Left forelimb (tissue), 1 donor: ENCODE measurements at regions not wholly inside any gene's neighbourhood (a gene's known extent, or its start where the extent isn't known, plus 50 kb on each side); places are given as distances from the start of the nearest gene placed in this dataset.
A peak's percentile ranks its signal among the peaks of the same experiment; 100 is the strongest.

Experiments used
- DNase-seq: peaks from one replicate; pipeline ENCODE4 v3.0.0-alpha.2; 2018; ENCODE audit warnings: low spot score

DNA sequence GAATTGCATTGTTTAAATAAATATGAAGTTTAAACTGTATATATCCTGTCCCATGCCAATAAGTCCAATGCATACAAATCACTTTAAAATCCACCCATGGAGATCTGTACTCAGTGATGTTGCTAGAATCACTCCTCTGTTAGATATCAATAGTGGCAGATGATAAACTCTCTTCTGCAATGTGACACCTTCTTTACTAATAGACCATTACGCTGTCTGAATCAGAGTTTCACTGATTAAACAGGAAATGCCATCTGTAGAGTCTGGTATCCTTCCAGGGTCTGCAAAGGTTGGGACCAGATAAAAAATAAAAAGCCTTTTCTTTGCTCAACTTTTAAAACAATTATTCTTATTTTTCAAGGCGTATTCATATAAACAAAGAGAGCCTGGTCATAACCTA, 134.5 kb downstream of the EDN3 start:
- DNase-seq = no peak

DNA sequence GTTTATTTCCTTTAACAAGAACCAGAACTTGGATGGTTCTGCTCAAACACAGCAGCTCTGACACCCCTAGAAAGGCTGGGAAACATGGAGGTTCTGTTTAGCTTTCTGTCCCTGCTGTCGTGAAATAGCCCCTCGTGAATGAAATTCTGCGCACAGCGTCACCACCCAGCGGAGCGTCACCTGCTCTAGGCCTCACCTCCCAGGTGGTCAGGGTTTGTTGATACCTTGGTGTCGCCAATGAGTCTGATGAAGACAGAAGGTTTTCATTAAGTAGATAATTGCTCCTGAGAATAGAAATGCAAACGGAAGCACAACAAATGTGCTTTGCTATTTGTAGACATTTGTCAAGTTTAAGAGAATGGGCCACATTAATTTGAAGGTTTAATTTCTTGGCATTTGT, 135.1 kb downstream of the EDN3 start:
- DNase-seq = no peak

DNA sequence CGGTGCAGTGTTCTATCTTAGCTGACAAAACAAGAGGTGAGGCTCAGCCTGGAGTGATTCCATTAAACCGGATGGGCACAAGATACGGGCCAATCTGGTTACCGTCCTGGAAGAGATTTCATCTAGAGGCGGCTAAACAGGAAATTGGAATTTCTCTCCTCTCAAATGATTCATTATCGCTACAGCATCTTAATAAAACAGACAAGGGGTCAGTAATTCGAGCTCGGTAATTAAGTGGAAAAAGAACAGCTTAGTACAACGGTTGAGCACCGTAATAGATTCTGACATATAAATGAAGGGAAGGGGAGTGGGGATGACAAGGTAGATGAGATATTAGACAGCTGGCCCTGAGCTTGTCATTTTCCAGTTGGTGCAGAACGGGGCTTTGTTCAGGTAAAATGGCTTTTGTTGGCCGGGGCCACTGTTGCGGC, 137.2 kb downstream of the EDN3 start:
- DNase-seq = no peak

DNA sequence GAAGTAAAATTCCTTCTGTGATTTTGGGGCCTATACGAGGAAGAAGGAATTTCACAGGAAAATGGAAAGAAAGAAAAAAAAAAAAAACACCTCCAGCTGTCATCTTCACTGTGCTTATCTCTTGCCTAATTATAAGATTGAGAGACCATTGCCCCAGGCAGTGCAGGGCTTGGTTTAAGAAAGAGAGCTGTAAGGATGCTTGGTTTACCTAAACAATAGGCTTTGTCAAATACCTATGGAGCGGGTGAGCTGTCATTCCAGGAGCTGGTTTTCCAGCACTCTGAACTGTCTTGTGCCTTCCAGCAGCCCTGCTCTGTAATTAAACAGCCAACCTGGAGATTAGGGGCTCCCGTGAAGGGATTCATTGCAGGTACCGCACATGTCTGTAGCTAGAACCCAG, 137.8 kb downstream of the EDN3 start:
- no peak for DNase-seq

DNA sequence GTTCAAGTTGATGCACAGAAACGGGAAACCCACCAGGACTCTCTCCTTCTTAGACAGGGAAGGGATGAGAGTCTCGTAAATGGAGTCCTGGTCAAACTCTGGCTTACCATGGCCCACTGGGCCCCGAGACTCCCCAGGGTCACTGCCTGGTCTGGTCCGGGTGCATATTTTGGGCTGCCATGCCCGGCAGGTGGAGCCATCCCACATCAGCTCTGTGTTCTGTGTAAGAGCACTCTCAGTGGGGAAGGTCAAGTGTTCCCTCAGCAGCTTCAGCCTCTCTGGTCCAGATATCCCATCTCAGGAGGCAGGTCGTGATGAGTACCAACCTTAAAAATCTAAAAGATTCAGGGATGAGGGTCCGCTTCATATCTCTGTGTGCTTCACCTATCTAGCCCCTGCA, 138.8 kb downstream of the EDN3 start:
- no peak for DNase-seq

DNA sequence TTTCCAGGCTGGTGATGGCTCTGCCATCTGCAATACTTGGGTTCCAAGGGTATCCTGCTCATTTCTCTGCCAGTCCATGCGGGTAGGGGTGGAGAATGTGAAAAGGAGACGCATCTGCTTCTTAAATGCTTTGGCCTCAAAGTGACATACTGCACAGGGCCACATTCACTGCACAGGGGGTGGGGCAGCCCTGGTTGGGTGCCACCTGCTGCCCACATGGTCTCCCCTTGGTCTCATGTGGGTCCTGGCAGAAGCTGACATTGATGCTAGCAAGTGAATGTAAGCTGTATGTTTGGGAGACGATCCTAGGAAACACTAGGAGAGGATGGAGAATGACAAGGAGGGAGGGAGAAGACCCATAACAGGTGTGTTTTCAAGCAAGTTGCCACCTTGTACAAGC, 140.9 kb downstream of the EDN3 start:
- DNase-seq = no peak

DNA sequence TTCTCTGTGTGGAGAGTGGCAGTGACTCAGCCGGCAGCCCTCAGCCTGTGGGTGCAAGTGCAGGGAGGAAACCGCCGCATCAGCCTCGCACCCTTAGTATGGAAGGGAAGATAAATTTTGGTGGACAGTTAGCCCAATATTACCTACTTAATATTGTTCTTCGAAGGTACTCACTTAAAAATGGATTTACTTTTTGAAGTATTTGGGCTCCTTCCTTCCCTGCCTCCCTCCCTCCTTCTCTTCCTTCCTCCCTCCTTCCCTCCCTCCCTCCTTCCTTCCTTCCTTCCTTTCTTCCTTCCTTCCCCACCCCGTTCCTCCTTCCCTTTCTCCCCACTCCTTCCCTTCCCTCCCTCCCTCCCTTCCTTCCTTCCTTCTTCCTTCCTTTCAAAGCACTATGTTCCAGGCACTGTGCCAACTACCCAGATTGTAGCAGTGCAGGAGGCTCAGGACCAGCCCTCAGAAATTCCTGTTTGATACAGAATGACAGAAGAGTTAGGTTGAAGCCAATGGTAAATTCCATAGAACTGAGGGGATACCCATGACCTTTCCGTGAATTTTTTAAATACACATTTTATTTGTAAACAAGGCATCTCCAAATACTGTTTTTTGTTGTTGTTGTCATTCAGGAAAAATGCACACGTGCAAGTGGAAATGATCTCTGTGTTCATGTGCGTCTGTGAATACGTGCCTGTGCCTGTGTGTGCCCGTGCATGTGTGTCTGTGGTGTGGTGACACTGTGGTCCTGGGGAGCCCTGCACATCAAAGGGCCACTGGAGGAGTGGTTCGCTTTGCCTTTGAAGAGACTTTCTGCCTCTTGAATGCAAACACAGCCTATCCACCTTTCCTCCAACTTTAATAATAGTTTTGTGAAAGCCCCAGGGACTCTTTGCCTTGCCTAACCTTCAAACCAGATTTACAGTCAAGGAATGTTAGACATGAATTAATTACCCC, 141.7 kb downstream of the EDN3 start:
- DNase-seq = no peak

DNA sequence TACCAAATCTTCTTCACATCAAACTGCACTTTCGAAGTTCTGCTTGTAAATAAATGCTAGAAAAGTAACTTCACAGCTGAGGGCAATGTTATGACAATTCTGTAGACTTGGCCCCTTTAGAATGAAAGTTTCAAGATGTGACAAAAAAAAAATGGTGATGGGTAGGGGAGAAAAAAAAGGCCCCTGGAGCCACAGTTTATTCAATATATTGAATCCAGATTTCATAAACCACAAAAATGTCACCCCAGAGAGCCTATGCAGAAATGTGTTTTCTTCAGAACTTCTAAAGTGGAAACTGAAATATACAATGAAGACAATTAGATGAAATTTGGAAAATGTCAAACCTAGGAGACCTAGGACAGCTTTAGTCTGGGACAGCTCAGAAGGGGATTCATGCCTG, 143.1 kb downstream of the EDN3 start:
- DNase-seq = no peak

DNA sequence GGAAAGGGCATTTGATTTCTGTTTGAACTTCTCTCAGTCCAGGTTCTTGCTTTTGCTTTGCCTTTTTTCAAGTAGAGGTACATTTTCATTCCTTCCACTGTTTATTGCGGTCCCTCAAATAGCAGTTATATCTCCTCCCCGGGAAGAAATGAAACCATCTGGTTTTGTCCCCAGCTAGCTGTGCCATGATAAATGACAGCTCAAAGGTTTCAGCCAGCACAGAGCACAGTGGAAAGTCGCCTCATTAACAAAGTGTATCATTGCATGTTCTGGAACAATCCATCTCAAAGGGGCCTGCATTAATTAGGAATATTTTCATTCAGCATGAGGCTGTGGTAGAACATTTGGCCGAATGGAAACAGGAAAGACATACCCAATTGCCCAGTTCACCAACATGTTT, 146.0 kb downstream of the EDN3 start:
- DNase-seq = no peak

DNA sequence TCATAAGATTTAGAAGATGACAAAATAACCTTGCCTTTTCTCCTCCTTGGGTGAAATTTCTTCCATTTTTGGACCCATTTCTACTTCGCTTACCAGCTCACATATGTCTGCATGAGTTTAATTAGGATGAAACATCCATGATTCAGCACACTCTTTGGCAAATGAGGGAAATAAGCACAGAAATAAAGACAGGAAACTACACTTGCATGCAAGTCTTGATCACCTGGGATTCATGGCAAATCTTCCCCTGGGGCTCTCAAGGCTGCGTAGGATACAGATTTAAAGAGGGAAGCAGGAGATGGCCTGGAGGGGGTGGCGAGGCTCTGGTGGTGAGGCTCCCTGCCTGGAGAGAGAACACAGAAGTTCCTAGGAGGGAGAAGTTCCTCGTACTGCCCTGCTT, 147.8 kb downstream of the EDN3 start:
- no peak for DNase-seq

DNA sequence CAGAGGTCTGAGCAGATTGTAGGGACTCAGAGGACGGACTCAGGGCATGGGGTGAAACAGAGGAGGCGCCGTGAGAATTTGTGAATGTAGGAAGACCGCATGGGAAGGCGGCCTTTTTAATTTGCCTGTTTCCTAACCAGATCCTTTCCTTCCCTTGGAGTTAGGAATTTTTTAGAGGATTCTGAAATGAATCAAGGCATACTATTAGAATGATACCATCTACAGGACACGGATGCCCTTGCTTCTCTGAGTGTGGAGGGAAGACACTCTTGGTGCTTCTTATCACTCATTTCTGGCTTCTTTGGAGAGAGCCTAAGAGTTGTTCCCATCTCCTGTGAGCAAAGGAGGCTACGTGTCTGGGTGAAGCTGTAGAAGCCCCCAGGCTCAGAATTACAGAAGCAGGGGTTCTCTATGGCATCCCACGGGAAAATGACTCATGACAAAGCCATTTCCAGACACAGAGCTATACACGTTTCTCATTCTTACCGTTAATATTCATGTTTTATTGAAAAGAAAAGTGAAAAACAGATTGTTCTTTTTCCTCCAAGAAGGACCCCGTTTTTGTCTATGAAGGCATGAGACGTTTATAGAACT, 148.5 kb downstream of the EDN3 start:
- no peak for DNase-seq

DNA sequence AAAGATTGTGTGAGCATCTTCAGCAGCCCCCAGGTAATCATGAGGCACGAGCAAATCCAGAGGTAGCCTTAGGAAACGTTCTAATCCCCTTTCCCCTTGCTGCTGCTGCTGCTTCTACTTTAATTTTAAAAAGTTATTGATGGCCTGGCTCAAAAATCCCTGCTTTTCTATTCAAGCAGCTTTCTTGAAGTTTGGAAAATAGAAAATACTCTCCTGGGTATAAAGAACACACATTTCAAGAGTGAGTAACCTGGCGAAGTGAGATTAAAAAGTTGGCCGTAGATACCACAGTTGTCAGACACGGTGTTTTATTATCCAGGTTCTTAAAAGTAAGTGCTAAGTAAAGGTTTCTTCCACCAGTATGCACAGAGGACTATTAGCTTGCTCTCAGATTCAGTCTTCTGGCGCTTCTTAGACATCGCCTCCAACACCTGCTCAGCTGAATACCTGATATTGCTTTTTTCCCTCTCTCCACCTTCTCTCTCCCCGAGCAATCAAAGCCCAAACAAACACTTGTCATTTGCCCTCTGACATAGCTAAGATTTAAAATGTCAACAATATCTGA, 150.7 kb downstream of the EDN3 start:
- no peak for DNase-seq

DNA sequence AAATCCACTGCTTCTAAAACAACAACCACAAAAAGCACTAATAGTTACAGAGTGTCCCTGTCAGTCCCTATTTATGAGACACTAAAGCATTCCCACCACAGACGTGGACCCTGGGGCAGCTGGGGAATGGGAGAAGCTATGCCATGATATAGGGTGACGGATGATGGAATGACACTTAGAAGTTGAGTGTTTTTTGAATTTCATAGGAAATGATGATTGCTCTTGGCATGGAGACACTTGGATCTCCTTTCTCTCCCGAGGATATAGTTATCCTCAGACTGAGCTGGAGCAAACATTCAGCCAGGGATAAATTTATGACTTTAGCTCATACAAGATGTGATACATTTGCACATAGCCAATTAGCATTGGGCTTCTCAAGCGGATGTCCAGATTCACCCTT, 151.2 kb downstream of the EDN3 start:
- no peak for DNase-seq

DNA sequence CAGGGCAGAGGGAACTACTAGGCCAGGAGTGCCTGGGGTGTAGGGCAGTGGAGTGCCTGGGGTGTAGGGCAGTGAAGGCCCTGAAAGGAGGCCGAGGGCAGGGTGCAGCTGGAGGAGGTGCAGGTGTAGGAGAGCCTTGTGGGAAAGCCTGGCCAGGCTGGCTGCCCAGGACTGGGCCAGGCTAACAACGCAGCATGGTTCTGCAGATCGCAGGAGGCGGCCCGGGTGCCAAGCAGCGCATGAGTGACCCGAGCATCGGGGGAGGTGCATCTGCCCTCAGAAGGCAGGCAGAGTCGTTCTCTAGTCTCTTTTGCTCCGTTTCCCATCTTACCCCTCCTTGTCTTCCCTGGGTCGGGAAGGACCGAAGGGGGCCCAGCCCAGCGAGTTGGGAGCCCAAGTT, 151.5 kb upstream of the PHACTR3 start:
- DNase-seq = no peak

DNA sequence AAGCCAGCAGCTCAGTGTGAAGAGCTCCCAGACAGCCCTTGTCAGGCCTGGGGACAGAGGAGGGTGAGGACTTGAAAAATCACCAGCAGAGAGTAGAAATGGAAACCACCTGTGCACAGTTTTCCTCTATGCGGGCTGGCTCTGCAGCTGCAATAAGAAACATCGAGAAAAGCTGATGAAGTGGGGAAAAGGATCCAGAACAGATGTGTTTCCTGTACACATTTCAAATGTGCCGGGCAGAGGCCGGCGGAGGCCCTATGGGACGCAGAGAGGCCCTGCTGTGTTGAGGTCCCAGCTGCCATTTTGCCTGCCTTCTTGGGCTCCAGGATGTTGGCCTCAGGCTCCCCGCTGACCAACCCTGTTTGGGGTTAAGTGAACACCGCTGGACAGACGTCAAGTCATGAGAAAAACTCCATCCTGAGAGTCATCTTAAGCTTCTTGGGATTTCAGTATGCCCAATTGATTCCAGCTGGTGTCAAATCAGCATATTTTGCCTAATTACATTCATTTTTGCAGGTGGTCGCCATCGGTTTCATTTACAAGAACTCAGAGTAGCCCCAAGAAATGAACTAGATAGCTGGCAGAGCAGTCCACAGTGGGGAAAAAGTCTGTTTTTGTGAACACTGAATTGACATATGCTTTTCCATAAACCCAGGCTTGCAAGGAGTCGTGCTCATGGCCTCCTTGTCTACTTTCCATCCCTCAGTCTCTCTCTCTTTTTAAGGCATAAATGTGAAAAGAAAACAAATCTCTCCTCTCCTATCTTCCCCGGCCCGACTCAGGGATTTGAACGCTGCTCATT, 150.4 kb upstream of the PHACTR3 start:
- peak; percentile 78 for DNase-seq

DNA sequence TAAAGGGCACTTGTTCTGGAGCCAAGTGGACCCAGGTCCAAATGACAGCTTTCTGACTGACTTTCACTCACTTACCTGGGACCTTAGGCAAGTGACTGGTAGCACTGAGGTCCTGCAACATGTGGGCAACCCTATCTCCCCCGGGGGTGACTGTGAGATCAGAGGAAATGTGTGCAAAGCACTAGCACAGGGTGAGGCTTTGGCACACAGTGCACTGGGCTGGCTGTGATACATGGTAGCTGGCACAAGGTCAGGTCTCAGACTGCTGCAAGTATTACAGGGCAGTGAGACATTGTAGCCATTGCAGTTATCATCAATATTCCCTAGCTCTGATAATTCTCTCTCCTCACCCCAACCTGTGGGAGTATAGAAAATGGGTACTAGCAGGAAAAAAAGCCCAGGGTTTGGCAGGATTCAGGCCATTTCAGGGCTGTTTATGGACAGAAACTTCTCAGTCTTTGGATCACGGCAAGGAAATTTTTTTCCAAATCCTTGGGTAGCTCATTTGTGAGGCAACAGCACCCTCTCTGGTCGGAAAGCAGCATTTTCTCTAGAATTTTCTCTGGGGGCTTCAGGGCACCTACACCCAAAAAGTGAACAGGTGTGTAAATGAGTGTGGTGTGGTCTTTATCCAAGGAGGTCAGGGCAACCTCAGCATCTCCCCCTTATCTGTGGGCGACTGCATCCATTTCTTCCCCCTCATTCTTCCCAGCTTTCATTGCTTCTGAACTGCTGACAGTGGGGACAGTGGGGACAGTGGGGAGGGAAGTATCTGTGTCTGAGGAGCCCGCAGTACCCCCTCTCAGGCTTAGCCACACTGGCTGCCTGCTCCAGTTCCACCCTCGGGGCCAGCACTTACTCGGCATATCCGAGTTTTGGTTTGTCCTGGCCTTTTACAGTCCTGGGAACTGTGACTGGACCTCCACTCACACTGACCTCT, 148.7 kb upstream of the PHACTR3 start:
- DNase-seq = no peak

DNA sequence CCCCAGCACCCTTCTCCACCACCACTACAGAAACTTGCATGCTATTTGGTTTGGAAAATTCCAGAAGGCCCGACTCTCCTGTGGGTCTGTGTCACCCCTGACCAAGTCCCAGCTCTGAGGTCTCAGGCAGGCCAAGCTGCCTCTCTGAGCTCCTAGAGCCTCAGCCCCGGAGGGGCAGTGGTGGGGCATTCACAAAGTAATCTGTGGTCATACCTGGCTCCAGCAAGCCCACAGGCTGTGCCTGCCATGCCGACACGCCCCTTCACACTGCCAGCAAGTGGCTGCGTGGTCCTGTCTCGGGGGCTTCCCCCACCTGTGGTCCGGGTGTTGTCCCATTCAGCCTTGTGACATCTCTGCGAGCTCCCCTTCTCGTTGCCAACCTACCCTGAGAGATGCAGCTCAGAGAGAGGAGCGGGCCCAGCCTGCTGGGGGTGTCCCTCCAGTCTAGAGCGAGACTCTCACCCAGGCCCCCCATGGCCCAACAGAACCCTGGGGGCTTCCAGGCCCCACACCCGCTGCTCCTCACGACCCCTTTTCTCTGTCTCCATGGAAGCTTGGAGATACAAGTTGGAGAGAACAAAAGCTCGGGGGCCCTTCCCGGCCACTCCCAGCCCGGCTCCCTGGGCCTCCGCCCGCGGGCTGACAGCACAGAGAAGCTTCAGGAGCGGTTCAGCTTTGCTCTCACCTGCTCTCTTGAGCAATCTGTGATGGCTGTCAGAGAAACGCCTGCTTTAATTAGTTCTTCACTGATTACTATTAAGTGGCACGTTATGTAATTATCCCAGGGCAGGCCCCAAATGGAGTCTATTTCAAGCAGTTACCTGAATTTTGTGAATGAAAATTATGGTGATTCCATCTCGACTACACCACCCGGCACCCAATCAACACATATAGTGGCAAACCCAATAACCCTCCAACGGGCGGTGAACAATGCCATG, 147.7 kb upstream of the PHACTR3 start:
- no peak for DNase-seq

DNA sequence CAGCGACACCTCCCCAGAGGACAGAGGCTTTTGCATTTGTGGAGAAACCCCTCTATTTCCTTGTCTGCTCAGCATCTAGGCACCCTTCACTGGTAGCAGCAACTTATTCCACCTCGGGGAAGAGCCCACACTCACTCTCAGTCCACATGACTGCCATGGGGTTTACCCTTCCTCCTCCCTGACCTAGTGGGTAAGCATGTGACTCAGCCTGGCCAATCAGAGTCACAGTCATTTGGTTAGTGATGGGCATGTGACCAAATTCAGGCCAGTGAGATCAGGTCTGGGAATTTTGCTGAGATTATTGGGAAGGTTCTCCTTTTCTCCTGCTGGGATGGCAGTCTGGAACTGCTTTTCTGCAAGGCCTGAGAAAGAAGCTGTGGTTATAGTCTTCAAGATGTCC, 145.7 kb upstream of the PHACTR3 start:
- DNase-seq = no peak

DNA sequence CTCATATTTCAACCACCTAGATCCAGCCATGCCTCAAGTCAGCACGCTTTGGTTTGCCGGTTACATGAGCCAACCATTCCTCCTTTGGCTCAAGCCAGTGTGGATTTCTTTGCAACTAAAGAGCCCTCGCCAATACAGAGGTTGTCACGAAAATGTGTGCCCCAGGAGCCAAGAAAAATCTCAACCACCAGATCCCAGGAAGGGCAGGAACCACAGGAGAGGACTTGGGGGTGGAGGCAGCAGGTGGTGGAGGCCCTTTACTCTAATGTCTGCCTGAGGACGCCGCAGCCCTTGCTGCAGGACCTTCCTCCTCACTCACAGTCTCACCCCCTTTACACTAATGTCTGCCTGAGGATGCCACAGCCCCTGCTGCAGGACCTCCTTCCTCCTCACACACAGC, 144.8 kb upstream of the PHACTR3 start:
- DNase-seq = no peak

DNA sequence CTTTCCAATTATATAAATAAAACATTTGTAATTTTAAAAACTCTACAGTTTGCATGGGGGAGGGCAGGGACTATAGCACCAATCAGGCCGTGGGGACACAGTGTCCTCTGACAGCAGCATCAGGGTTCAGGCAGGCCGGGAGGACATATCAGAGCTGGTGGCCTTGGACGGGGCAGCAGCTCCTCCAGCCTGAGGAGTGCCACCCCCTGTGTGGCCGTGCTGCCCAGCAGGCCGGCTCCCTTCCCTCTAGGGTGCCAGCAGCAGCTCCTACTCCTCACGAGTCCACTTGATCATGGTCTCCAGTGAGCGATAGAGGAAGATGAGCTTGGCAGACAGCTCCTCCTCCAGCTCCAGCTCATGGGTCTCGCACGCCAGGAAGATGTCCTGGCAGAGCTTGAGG, 144.0 kb upstream of the PHACTR3 start:
- no peak for DNase-seq
